HL-60 (cell line): ENCODE measurements at regions not wholly inside any gene's neighbourhood (a gene's known extent, or its start where the extent isn't known, plus 50 kb on each side); places are given as distances from the start of the nearest gene placed in this dataset.
"Not testable (repeated sequence)": the region's sequence is repeated elsewhere in the genome, so short reads cannot be mapped to it uniquely, and the experiment has no call there.

Experiments
- DNase-seq, 2 experiments: peaks; one replicate each; pipeline ENCODE4 v3.0.0-alpha.2; 2010 to 2020; ENCODE audit warnings: low read depth in 1 of 2, low spot score in 1 of 2
- H3K27ac ChIP-seq: fragments of 250-450 bp; sonication (Bioruptor Pico); replicated peaks from 2 replicates; pipeline ENCODE4 v1.5.1; 2020; ENCODE audit warnings: mild to moderate bottlenecking, moderate library complexity
- H3K27me3 ChIP-seq: fragments of 250-450 bp; sonication (Bioruptor Pico); 2 replicates; pipeline ENCODE4 v1.5.1; 2021; ENCODE audit warnings: mild to moderate bottlenecking, moderate library complexity; ENCODE audit not compliant: insufficient read depth, poor library complexity, severe bottlenecking
- H3K4me3 ChIP-seq: replicated peaks from 2 replicates; pipeline ENCODE4 v1.5.1; 2011; ENCODE audit warnings: mild to moderate bottlenecking, control low read depth, low read length; ENCODE audit not compliant: insufficient read depth
- GABPA ChIP-seq: IDR thresholded peaks from 2 replicates; pipeline ENCODE4 v1.6.1; 2012; ENCODE audit warnings: low read depth
- POLR2AphosphoS5 ChIP-seq: IDR thresholded peaks from 2 replicates; pipeline ENCODE4 v1.6.1; 2012; ENCODE audit warnings: low read depth
- SPI1 ChIP-seq: IDR thresholded peaks from 2 replicates; pipeline ENCODE4 v1.6.1; 2012; ENCODE audit warnings: low read depth, mild to moderate bottlenecking, borderline replicate concordance
- TF ChIP-seq, protein P1 (sequence below): IDR thresholded peaks from one replicate; pipeline ENCODE4 v1.5.1; 2011; ENCODE audit warnings: low read length, control low read depth, inconsistent platforms; ENCODE audit not compliant: insufficient read depth
- TF ChIP-seq, protein P2 (sequence below): IDR thresholded peaks from 2 replicates; pipeline ENCODE4 v1.6.1; 2012; ENCODE audit warnings: low read depth; ENCODE audit not compliant: insufficient replicate concordance

DNA sequence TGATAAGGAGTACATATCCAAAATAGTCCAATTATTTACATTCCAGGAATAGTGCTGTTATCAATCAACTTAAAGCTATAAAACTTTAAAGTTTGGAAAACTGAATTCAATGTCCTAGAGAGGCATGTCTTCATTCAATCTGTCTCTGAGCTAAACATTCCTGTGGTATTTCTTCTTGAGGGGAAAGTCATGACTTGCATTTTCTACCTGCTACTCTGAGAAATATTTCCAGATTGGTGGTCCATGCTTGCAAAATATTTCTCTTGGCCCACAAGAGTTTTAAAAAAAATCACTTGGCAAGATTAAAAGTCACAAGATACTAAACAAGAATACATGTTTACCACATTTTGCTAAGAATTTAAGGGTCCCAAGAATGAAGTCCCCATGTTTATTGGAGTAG, 63.6 kb upstream of the HGF start:
- H3K27ac ChIP-seq, result no peak overlapping the region
- no peaks in the 10 kb centered on the region for H3K27me3 ChIP-seq
- no peak for DNase-seq
- no peak overlapping the region for H3K4me3 ChIP-seq
- TF ChIP-seq SPI1 (no peak), POLR2AphosphoS5 (no peak), GABPA (no peak)
- TF ChIP-seq, protein P1, sequence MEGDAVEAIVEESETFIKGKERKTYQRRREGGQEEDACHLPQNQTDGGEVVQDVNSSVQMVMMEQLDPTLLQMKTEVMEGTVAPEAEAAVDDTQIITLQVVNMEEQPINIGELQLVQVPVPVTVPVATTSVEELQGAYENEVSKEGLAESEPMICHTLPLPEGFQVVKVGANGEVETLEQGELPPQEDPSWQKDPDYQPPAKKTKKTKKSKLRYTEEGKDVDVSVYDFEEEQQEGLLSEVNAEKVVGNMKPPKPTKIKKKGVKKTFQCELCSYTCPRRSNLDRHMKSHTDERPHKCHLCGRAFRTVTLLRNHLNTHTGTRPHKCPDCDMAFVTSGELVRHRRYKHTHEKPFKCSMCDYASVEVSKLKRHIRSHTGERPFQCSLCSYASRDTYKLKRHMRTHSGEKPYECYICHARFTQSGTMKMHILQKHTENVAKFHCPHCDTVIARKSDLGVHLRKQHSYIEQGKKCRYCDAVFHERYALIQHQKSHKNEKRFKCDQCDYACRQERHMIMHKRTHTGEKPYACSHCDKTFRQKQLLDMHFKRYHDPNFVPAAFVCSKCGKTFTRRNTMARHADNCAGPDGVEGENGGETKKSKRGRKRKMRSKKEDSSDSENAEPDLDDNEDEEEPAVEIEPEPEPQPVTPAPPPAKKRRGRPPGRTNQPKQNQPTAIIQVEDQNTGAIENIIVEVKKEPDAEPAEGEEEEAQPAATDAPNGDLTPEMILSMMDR, result no peak
- TF ChIP-seq, protein P2, sequence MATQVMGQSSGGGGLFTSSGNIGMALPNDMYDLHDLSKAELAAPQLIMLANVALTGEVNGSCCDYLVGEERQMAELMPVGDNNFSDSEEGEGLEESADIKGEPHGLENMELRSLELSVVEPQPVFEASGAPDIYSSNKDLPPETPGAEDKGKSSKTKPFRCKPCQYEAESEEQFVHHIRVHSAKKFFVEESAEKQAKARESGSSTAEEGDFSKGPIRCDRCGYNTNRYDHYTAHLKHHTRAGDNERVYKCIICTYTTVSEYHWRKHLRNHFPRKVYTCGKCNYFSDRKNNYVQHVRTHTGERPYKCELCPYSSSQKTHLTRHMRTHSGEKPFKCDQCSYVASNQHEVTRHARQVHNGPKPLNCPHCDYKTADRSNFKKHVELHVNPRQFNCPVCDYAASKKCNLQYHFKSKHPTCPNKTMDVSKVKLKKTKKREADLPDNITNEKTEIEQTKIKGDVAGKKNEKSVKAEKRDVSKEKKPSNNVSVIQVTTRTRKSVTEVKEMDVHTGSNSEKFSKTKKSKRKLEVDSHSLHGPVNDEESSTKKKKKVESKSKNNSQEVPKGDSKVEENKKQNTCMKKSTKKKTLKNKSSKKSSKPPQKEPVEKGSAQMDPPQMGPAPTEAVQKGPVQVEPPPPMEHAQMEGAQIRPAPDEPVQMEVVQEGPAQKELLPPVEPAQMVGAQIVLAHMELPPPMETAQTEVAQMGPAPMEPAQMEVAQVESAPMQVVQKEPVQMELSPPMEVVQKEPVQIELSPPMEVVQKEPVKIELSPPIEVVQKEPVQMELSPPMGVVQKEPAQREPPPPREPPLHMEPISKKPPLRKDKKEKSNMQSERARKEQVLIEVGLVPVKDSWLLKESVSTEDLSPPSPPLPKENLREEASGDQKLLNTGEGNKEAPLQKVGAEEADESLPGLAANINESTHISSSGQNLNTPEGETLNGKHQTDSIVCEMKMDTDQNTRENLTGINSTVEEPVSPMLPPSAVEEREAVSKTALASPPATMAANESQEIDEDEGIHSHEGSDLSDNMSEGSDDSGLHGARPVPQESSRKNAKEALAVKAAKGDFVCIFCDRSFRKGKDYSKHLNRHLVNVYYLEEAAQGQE, result no peak

DNA sequence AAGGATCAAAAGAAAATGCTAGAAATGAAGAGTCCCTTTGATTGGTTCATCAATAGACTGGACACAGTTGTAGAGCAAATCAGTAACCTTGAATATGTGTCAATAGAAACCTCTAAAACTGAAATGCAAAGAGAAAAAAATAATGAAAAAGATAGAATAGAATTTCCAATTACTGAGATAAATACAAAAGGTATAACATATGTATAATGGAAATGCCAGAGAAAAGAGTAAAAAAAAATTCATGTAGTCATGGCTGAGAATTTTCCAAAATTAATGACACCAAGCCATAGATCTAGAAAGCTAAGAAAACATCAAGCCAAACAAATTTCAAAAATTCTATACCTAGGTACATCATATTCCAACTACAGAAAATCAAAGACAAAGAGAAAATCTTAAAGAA, 62.0 kb upstream of the HGF start:
- no peak for DNase-seq
- no peaks in the 10 kb centered on the region for H3K27me3 ChIP-seq
- H3K4me3 ChIP-seq, result no peak overlapping the region
- TF ChIP-seq SPI1 (no peak), GABPA (no peak)
- TF ChIP-seq, protein P2, result no peak
- TF ChIP-seq, protein P1, result no peak
- H3K27ac ChIP-seq, result no peak overlapping the region

DNA sequence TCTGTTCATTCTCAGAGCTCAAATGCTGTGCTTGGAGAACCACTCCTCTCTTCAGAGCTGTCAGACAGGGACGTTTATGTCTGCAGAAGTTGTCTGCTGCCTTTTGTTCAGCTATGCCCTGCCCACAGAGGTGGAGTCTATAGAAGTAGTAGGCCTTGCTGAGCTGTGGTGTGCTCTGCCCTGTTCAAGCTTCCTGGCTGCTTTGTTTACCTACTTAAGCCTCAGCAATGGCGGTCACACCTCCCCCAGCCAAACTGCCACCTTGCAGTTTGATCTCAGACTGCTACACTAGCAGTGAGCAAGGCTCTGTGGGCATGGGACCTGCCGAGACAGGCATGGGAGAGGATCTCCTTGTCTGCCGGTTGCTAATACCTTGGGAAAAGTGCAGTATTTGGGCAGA, 59.7 kb upstream of the HGF start:
- H3K27ac ChIP-seq, DNase-seq, H3K4me3 ChIP-seq, H3K27me3 ChIP-seq: not testable (repeated sequence)

DNA sequence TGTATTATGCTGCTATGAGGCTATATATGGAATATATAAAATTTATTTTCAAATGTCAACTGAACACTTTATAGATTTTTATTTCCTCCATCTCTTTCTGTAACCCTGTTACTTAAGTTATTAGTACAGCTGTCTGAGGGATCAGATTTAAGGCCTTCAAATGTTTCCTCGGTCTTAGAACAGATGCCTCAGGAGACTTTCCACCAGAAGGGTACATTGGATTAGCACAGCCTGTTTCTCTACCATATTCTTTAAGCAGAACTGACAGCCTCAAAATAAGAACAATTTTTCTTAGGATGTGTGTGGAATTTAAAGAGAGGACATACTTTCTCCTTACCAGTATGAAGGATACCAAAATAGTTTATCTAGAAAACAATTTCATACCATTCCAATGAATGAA, 53.0 kb upstream of the HGF start:
- Histone ChIP-seq H3K27ac (no peak overlapping the region), H3K4me3 (no peak overlapping the region), H3K27me3 (no peaks in the 10 kb centered on the region)
- TF ChIP-seq, protein P2, result no peak
- TF ChIP-seq GABPA, result no peak
- no peak for TF ChIP-seq SPI1
- TF ChIP-seq, protein P1, result no peak
- no peak for TF ChIP-seq POLR2AphosphoS5
- no peak for DNase-seq
